Activated CD4-positive, alpha-beta T cell treated with anti-CD3 and anti-CD28 coated beads, Interleukin-2, Interleukin-6, amounts not matched to agents 100 ng/mL and 50 ng/mL, durations not matched to agents 16 hours and 8 hours (primary cell): ENCODE measurements at regions not wholly inside any gene's neighbourhood (a gene's known extent, or its start where the extent isn't known, plus 50 kb on each side); places are given as distances from the start of the nearest gene placed in this dataset.

ENCODE experiments used
- DNase-seq: peaks from one replicate; pipeline ENCODE4 v3.0.0-alpha.2; 2020

GRCh38 chr13:72317346-72318109, 409.9 kb downstream of the MZT1 start:
- DNase-seq = no peak

GRCh38 chr13:72316716-72317115, 410.7 kb downstream of the MZT1 start:
- DNase-seq = no peak

- no peak for DNase-seq
These were observed 412.1 kb downstream of the MZT1 start for GRCh38 chr13:72315312-72315711.

DNA sequence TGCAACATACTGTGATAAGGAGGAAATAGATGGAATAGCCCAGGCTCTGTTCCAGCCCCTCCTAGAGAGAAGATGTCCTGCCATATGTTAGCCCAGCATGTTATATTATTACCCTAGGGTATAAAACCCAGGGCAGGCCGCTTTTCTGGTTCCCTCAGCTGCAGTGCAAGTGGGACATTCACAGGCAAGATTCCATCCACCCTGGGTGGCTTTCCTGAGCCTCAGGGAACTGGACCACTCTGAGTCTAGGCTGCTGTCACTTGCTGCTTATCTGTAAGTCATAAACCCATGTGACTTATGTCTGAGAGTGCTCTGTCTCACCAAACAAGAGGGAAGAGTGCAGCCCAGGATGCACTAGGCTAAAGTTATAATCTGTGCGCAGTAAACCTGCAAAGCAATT, 413.2 kb downstream of the MZT1 start:
- DNase-seq = no peak

GRCh38 chr13:72313546-72313945, 413.9 kb downstream of the MZT1 start:
- no peak for DNase-seq

- DNase-seq = no peak
These were observed 423.3 kb downstream of the MZT1 start for GRCh38 chr13:72303941-72304746.

- no peak for DNase-seq
These were observed 429.2 kb upstream of the DACH1 start for GRCh38 chr13:72296246-72296645.

DNA sequence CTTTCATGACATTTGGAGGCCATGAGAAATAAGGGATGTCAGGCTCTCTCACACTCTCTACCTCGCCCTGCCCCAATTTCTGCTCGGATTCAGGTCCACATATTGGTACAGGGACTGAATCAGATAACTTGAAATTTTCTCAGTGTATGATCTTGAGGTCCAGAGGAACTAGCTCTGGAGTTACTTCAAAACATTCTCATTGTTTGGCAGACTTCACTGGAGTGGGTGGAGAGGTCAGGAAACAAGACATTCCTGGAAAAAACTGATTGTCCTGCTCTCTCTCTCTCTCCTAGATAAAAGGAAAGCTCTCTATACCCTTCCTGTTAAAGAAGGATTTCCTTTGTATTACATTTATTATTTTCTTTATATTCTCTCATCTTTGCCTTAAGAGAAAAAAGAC, 428.1 kb upstream of the DACH1 start:
- DNase-seq = no peak

DNA sequence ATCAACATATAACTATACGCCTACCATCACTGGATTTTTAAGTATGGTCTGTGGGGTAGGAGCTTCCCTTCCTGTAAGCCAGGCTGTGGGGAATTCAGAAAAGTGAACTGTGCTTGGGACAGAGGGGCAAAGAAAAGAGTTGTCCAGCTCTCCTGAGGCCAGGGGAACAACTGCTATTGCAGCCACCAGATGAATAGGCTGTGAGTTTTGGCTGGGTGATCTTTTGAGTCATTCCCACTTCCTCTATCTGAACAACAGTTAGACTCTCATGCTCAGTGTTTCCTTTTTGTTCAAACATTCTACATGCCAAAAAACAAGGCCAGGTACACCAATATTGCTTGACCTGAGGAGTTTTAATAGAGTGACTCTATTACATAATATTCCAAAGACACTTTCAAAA, 426.2 kb upstream of the DACH1 start:
- no peak for DNase-seq

DNA sequence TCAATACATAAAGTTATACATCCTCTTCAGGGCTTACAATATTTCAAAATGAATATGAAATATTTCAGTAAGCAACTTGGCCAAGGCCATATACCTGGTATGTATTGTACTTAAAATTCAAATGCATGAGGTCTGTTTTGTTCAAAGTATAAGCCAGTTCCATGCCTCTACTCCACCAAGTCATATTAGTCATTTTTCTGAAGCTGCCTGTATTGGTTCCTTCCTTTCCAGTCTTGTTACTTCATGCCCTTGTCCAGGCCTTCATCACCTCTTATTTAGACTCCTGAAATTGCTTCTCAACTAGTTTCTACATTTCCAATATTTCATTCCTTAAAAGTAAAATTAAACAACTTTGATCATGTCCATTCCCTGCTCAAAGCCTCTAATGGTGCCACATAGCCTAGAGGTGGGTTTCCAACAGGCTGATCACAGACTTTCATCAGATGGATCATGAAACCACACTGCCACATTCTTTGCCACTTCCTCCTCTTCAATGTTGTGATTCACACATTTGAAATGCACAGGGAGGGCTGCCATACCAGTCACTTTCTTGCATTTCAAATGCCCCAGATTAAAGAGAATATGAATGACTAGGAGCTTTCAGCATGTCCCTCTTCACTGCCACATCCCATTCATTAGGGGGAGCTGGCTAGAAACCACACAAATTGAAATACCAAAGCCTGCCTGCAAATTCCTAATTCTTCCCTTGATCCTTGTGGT, 424.1 kb upstream of the DACH1 start:
- DNase-seq = no peak

DNA sequence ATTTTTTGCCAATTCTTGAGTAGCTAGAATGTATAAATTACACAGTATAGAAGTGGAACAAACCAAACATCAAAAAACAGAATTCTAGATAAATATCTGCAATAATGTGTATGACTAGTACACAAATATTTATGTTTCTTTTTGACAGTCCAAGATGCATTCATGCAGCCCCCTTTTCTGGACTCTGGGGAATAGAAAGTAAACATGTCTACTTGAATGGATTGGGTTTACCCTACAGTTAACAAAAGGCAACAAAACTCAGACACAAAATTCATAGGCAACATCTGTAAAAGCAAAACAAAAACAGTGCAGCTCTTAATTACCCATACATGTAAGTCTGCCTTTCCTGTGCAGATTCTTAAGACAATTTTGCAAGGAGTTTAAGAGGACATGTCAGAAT, 419.4 kb upstream of the DACH1 start:
- DNase-seq = no peak

DNA sequence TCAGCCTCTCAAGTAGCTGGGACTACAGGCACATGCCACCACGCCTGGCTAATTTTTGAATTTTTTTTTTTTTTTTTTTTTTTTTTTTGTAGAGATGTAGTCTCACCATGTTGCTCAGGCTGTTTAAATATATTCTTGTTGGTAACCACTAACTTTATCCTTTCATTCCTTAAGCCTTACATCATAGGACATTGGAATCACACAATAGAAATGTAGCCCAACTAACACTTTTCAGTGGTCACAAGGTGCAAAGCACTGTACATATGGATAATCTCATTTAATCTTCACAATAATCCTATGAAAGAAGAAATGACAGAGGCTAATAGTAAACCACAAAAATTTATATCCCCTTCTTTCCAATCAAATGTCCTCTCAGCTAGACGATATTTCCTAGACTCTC, 417.8 kb upstream of the DACH1 start:
- no peak for DNase-seq

DNA sequence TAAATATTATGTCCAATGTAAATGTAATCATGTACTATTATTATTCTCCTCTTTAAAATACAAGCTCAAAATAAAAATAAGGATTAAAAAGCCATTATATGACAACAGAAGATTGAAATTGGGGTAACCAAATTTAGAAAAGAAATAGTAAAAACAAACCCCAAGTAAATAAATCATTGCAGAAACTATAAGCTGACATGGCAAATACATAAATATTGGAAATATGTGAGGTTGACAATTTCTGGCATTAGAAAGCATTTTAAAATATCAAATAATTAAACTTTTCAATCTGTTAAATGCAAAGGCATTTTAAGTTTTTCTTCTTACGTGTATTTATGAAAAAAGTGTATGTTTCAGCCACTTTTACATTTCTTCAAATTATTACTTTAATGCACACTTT, 394.7 kb upstream of the DACH1 start:
- DNase-seq = no peak

DNA sequence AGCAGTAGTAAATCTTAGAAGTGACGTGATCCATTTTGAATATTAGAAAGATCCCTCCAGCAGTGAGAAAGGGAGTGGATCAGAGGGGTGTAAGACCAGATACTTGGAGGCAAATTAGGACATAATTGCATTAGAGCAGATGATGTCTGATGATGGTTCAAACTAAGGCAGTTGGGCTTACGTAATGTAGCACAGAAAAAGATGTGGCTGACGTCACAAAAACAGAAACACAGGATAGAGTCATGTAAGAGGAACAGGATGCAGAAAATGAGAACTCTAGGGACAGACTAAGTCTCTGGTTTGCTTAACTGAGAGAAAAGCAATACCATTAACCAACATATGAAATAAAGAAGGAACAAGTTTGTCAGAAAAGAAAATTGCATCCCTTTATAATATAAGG, 392.5 kb upstream of the DACH1 start:
- no peak for DNase-seq

- DNase-seq = no peak
These were observed 391.5 kb upstream of the DACH1 start for GRCh38 chr13:72258340-72258981.

DNA sequence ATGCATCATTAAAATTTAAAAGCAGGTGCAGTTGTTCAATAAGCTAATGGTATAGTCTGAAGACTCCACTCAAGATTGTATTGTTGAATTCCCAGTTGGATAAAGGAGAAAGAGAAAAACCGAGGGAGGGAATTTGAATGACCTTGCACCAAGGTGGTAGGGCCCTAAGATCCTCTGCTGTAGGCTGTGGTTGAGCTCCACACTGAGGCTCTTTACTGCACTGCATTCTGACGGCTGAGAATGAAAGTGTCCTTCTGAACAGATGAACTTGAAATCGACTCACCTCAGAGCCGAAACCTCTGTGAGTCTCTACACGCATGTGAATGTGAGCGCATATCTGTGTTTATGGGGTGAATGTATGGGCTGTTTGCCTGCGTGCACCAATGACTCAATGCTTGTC, 388.9 kb upstream of the DACH1 start:
- no peak for DNase-seq

- DNase-seq = no peak
These were observed 386.8 kb upstream of the DACH1 start for GRCh38 chr13:72253754-72254153.

- no peak for DNase-seq
These were observed 379.4 kb upstream of the DACH1 start for GRCh38 chr13:72246396-72246795.

- DNase-seq = no peak
These were observed 377.8 kb upstream of the DACH1 start for GRCh38 chr13:72244788-72245187.

DNA sequence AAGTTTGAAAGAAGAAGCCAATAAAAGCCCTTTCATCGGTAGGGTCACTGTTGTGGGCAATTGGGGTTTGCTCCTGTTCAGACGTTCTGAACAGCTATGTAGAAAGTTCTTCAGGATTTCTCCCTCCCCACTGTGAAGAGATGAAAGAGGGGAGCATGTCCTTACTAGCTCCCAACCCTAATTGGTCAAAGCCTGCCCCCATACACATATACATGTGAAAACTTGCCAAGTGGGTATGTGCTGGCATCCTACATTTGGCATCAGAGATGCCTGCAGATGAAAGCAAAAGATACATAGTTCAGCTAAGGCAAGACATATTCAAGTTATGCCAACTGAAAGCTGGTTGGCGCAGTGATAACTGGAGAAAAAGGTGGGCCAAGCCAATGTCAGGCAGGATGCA, 363.1 kb upstream of the DACH1 start:
- no peak for DNase-seq

GRCh38 chr13:72229067-72229466, 362.1 kb upstream of the DACH1 start:
- DNase-seq = no peak

- peak; percentile 3 for DNase-seq
These were observed 354.4 kb upstream of the DACH1 start for GRCh38 chr13:72221276-72221962.

DNA sequence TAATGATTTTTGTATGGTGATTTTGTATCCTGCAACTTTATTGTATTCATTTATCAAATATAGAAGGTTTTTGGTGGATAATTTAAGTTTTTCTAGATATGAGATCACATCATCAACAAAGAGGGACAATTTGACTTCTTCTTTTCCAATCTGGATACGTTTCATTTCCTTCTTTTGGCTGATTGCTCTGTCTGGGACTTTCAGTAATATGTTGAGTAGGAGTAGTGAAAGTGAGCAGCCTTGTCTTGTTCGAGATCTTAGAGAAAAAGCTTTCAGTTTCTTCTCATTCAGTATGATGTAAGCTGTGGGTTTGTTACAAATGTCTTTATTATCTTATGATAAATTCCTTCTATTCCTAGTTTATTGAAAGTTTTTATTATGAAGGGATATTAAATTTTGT, 352.0 kb upstream of the DACH1 start:
- no peak for DNase-seq
